ENCODE measurements at regions not wholly inside any gene's neighbourhood (a gene's known extent, or its start where the extent isn't known, plus 50 kb on each side); places are given as distances from the start of the nearest gene placed in this dataset.

DNA sequence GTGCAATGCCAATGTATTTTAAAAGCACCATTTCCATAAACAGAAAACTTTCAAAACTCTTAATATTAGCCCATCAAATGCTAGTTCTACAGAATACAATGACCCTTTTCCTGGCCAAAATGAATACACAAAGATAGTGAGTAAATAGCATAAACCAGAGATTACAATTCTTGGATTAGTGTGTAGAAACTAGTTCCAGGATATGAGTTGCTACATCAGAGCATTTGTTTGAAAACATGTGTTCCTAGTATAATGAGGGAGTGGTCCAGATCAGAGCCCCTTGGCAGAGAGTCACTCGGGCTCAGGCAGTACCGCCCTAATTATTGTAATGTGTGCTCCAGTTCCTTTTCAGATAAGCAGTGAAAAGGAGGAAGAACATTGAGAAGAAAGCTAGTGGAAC, 63.7 kb upstream of the COL21A1 start:
- TF ChIP-seq POLR2A (IDR thresholded peaks at IDR 0.05; ENCODE audit: borderline replicate concordance, extremely low read depth, insufficient read depth, insufficient read length) (no peak), SIN3A (IDR thresholded peaks at IDR 0.05; ENCODE audit: low read depth) (no peak), CEBPB (IDR thresholded peaks at IDR 0.05; ENCODE audit: low read depth) (no peak), JUND (IDR thresholded peaks at IDR 0.05) (no peak), ZNF274 (IDR thresholded peaks at IDR 0.05; ENCODE audit: low read depth, low read length) (no peak), YY1 (IDR thresholded peaks at IDR 0.05; ENCODE audit: extremely low read depth, insufficient replicate concordance, low read depth, low read length) (no peak)
- TF ChIP-seq, protein P1, sequence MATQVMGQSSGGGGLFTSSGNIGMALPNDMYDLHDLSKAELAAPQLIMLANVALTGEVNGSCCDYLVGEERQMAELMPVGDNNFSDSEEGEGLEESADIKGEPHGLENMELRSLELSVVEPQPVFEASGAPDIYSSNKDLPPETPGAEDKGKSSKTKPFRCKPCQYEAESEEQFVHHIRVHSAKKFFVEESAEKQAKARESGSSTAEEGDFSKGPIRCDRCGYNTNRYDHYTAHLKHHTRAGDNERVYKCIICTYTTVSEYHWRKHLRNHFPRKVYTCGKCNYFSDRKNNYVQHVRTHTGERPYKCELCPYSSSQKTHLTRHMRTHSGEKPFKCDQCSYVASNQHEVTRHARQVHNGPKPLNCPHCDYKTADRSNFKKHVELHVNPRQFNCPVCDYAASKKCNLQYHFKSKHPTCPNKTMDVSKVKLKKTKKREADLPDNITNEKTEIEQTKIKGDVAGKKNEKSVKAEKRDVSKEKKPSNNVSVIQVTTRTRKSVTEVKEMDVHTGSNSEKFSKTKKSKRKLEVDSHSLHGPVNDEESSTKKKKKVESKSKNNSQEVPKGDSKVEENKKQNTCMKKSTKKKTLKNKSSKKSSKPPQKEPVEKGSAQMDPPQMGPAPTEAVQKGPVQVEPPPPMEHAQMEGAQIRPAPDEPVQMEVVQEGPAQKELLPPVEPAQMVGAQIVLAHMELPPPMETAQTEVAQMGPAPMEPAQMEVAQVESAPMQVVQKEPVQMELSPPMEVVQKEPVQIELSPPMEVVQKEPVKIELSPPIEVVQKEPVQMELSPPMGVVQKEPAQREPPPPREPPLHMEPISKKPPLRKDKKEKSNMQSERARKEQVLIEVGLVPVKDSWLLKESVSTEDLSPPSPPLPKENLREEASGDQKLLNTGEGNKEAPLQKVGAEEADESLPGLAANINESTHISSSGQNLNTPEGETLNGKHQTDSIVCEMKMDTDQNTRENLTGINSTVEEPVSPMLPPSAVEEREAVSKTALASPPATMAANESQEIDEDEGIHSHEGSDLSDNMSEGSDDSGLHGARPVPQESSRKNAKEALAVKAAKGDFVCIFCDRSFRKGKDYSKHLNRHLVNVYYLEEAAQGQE (IDR thresholded peaks at IDR 0.05; ENCODE audit: low read depth): no peak
- TF ChIP-seq, protein P2, sequence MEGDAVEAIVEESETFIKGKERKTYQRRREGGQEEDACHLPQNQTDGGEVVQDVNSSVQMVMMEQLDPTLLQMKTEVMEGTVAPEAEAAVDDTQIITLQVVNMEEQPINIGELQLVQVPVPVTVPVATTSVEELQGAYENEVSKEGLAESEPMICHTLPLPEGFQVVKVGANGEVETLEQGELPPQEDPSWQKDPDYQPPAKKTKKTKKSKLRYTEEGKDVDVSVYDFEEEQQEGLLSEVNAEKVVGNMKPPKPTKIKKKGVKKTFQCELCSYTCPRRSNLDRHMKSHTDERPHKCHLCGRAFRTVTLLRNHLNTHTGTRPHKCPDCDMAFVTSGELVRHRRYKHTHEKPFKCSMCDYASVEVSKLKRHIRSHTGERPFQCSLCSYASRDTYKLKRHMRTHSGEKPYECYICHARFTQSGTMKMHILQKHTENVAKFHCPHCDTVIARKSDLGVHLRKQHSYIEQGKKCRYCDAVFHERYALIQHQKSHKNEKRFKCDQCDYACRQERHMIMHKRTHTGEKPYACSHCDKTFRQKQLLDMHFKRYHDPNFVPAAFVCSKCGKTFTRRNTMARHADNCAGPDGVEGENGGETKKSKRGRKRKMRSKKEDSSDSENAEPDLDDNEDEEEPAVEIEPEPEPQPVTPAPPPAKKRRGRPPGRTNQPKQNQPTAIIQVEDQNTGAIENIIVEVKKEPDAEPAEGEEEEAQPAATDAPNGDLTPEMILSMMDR (IDR thresholded peaks at IDR 0.05 in 2 of 3, conservative IDR thresholded peaks at IDR 0.05 in 1 of 3; ENCODE audit: borderline replicate concordance in 1 of 3, insufficient read depth in 1 of 3, low read depth in 2 of 3, low read length in 2 of 3): no peak

All from HCT116 (cell line).